HG03469 (cell line): ENCODE measurements at regions not wholly inside any gene's neighbourhood (a gene's known extent, or its start where the extent isn't known, plus 50 kb on each side); places are given as distances from the start of the nearest gene placed in this dataset.

ENCODE experiments used
- ATAC-seq: cut with Tn5 transposase; IDR thresholded peaks from one replicate; pipeline ENCODE4 v1.9.1; 2021; ENCODE audit warnings: mild to moderate bottlenecking, moderate library complexity, moderate number of reproducible peaks; ENCODE audit not compliant: unreplicated experiment

GRCh38 chr14:40944521-40944920, 662.2 kb upstream of the LRFN5 start:
- ATAC-seq = no peak

- ATAC-seq = no peak
These were observed 669.8 kb upstream of the LRFN5 start for GRCh38 chr14:40936861-40937260.

GRCh38 chr14:40920380-40920779, 686.3 kb upstream of the LRFN5 start:
- ATAC-seq = no peak

- ATAC-seq = no peak
These were observed 695.5 kb upstream of the LRFN5 start for GRCh38 chr14:40911141-40911540.

- ATAC-seq = no peak
These were observed 696.8 kb upstream of the LRFN5 start for GRCh38 chr14:40909906-40910305.

- no peak for ATAC-seq
These were observed 703.0 kb upstream of the LRFN5 start for GRCh38 chr14:40903709-40904108.

GRCh38 chr14:40899435-40899834, 707.2 kb upstream of the LRFN5 start:
- no peak for ATAC-seq

GRCh38 chr14:40894846-40895245, 711.8 kb upstream of the LRFN5 start:
- no peak for ATAC-seq

GRCh38 chr14:40889126-40889525, 717.5 kb upstream of the LRFN5 start:
- ATAC-seq = no peak

- no peak for ATAC-seq
These were observed 718.8 kb upstream of the LRFN5 start for GRCh38 chr14:40887912-40888311.

- ATAC-seq = no peak
These were observed 736.4 kb upstream of the LRFN5 start for GRCh38 chr14:40870252-40870651.

- ATAC-seq = no peak
These were observed 747.6 kb upstream of the LRFN5 start for GRCh38 chr14:40859055-40859454.

GRCh38 chr14:40855343-40855742, 751.3 kb upstream of the LRFN5 start:
- no peak for ATAC-seq

GRCh38 chr14:40850191-40850590, 756.5 kb upstream of the LRFN5 start:
- ATAC-seq = no peak

GRCh38 chr14:40847480-40847879, 759.2 kb upstream of the LRFN5 start:
- no peak for ATAC-seq

GRCh38 chr14:40842816-40843215, 763.9 kb upstream of the LRFN5 start:
- no peak for ATAC-seq

GRCh38 chr14:40841886-40842285, 764.8 kb upstream of the LRFN5 start:
- no peak for ATAC-seq

- ATAC-seq = no peak
These were observed 768.1 kb upstream of the LRFN5 start for GRCh38 chr14:40838601-40839000.

- no peak for ATAC-seq
These were observed 800.2 kb upstream of the LRFN5 start for GRCh38 chr14:40806471-40806870.

- ATAC-seq = no peak
These were observed 810.5 kb upstream of the LRFN5 start for GRCh38 chr14:40796168-40796567.

GRCh38 chr14:40784860-40785259, 821.8 kb upstream of the LRFN5 start:
- ATAC-seq = no peak

GRCh38 chr14:40762685-40763084, 844.0 kb upstream of the LRFN5 start:
- no peak for ATAC-seq

GRCh38 chr14:40762177-40762576, 844.5 kb upstream of the LRFN5 start:
- ATAC-seq = no peak

- no peak for ATAC-seq
These were observed 846.0 kb upstream of the LRFN5 start for GRCh38 chr14:40760704-40761103.
